HFFc6 (cell line): ENCODE measurements at regions not wholly inside any gene's neighbourhood (a gene's known extent, or its start where the extent isn't known, plus 50 kb on each side); places are given as distances from the start of the nearest gene placed in this dataset.

ENCODE experiments used
- DNase-seq: peaks from one replicate; pipeline ENCODE4 v3.0.0-alpha.2; 2018
- H3K27ac Mint-ChIP-seq: 2 replicates; pipeline ENCODE4 v1.8.0; 2020; ENCODE audit warnings: mild to moderate bottlenecking, mixed read lengths
- H3K27me3 Mint-ChIP-seq: 2 replicates; pipeline ENCODE4 v1.8.0; 2021; ENCODE audit warnings: mild to moderate bottlenecking, moderate library complexity, mixed read lengths; ENCODE audit not compliant: insufficient read depth
- H3K36me3 Mint-ChIP-seq: 2 replicates; pipeline ENCODE4 v1.8.0; 2021; ENCODE audit warnings: low read depth, mixed read lengths
- H3K4me1 Mint-ChIP-seq: 2 replicates; pipeline ENCODE4 v1.8.0; 2020; ENCODE audit warnings: low read depth, mixed read lengths
- H3K4me3 Mint-ChIP-seq: 2 replicates; pipeline ENCODE4 v1.8.0; 2020; ENCODE audit warnings: mild to moderate bottlenecking, moderate library complexity, mixed read lengths
- H3K9me3 Mint-ChIP-seq: 2 replicates; pipeline ENCODE4 v1.8.0; 2020; ENCODE audit warnings: mild to moderate bottlenecking, mixed read lengths
- CTCF ChIP-seq: fragments of 200-600 bp; sonication (generic); IDR thresholded peaks from 2 replicates; pipeline ENCODE4 v1.5.0; 2021; ENCODE audit warnings: antibody characterized with exemption, mild to moderate bottlenecking

GRCh38 chr1:98299861-98300260, 361.7 kb upstream of the SNX7 start:
- no peak overlapping the region for H3K4me3 Mint-ChIP-seq
- no peak for TF ChIP-seq CTCF
- no peaks in the 10 kb centered on the region for H3K9me3 Mint-ChIP-seq
- H3K27ac Mint-ChIP-seq: no peak overlapping the region
- H3K4me1 Mint-ChIP-seq: peaks cover 8% of the 10 kb centered on the region
- DNase-seq: no peak
- H3K36me3 Mint-ChIP-seq: peaks cover 8% of the 10 kb centered on the region; the same call in 1 of the 2 replicates
- H3K27me3 Mint-ChIP-seq: no peaks in the 10 kb centered on the region

DNA sequence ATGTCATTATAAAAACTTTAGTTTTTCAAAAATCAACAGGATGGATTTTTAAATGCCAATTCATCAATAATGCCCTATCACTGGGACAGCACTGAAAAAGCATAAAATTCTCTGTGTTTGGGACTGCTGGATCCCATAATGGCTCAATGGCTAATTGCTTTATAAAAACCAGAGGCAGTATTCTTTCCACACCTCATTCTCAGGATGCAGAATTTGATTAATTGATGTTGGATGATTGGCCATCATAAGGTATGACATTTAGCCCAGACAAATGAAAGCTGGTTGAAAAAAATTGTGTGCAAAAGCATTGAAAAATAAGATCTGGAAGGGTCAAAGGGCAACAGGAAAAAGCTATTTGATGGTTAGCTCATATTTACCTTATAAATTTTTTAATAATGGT, 362.2 kb upstream of the SNX7 start:
- no peak for DNase-seq
- Mint-ChIP-seq H3K27ac (no peak overlapping the region), H3K27me3 (no peaks in the 10 kb centered on the region), H3K9me3 (no peaks in the 10 kb centered on the region), H3K4me1 (peaks cover 4% of the 10 kb centered on the region; the same call in 1 of the 2 replicates), H3K36me3 (peaks cover 8% of the 10 kb centered on the region; the same call in 1 of the 2 replicates), H3K4me3 (no peak overlapping the region)
- TF ChIP-seq CTCF: no peak

DNA sequence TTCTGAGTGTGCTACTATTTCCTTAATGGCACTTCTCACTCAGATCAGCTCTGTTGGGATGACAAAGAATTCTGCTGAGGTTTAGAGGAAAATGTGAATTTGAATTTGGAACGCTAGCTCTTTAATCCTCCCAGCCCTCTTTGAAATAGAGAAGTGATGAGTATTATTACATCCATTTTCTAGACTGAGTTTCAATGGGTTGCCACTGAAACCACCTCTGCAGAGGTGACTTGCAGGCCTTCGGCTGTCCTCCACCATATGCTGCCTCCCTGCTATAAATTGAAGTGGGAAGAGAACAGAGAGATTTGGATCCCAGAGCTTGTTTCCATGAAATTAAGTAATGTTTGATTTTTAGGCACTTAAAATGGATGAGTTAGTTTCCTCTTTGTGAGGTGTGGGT, 363.2 kb upstream of the SNX7 start:
- no peak for DNase-seq
- H3K36me3 Mint-ChIP-seq: peaks cover 8% of the 10 kb centered on the region; the same call in 1 of the 2 replicates
- H3K27ac Mint-ChIP-seq: no peak overlapping the region
- TF ChIP-seq CTCF: no peak
- H3K9me3 Mint-ChIP-seq: no peaks in the 10 kb centered on the region
- peaks cover 11% of the 10 kb centered on the region for H3K4me1 Mint-ChIP-seq
- H3K4me3 Mint-ChIP-seq: no peak overlapping the region
- no peaks in the 10 kb centered on the region for H3K27me3 Mint-ChIP-seq

GRCh38 chr1:98296681-98297080, 364.8 kb upstream of the SNX7 start:
- Mint-ChIP-seq H3K27me3 (no peaks in the 10 kb centered on the region), H3K9me3 (no peaks in the 10 kb centered on the region), H3K36me3 (0 out of 2 replicates have a peak, but pooled peaks cover 2% of the 10 kb centered on the region), H3K4me1 (peaks cover 11% of the 10 kb centered on the region), H3K27ac (no peak overlapping the region), H3K4me3 (no peak overlapping the region)
- TF ChIP-seq CTCF: no peak
- DNase-seq: no peak

GRCh38 chr1:98294127-98294526, 367.4 kb upstream of the SNX7 start:
- peaks cover 17% of the 10 kb centered on the region for H3K4me1 Mint-ChIP-seq
- no peak for DNase-seq
- no peaks in the 10 kb centered on the region for H3K9me3 Mint-ChIP-seq
- no peaks in the 10 kb centered on the region for H3K27me3 Mint-ChIP-seq
- H3K36me3 Mint-ChIP-seq: 0 out of 2 replicates have a peak, but pooled peaks cover 4% of the 10 kb centered on the region
- no peak for TF ChIP-seq CTCF
- no peak overlapping the region for H3K4me3 Mint-ChIP-seq
- H3K27ac Mint-ChIP-seq: no peak overlapping the region

GRCh38 chr1:98292994-98293393, 368.5 kb upstream of the SNX7 start:
- no peak overlapping the region for H3K4me3 Mint-ChIP-seq
- H3K9me3 Mint-ChIP-seq: no peaks in the 10 kb centered on the region
- H3K4me1 Mint-ChIP-seq: peaks cover 17% of the 10 kb centered on the region
- no peak overlapping the region for H3K27ac Mint-ChIP-seq
- TF ChIP-seq CTCF: no peak
- no peaks in the 10 kb centered on the region for H3K27me3 Mint-ChIP-seq
- 0 out of 2 replicates have a peak, but pooled peaks cover 4% of the 10 kb centered on the region for H3K36me3 Mint-ChIP-seq
- no peak for DNase-seq
